Suppressor macrophage treated with lipopolysaccharide for 4 hours (primary cell): ENCODE measurements at regions not wholly inside any gene's neighbourhood (a gene's known extent, or its start where the extent isn't known, plus 50 kb on each side); places are given as distances from the start of the nearest gene placed in this dataset.

Experiments
- DNase-seq: peaks from one replicate; pipeline ENCODE4 v3.0.0-alpha.2; 2020

- DNase-seq, result no peak
Measured at GRCh38 chr17:13996748-13997147, 72.6 kb upstream of the COX10 start.

GRCh38 chr17:14004927-14005620 is 64.2 kb upstream of the COX10 start:
- DNase-seq, result peak; percentile 66

GRCh38 chr17:14006249-14006942 is 62.9 kb upstream of the COX10 start:
- DNase-seq, result no peak

- DNase-seq, result no peak
Measured at GRCh38 chr17:14007951-14008350, 61.4 kb upstream of the COX10 start.

GRCh38 chr17:14011036-14011692 is 58.1 kb upstream of the COX10 start:
- DNase-seq, result no peak

GRCh38 chr17:14011740-14012405 is 57.4 kb upstream of the COX10 start:
- no peak for DNase-seq

- DNase-seq, result no peak
Measured at GRCh38 chr17:14014657-14015056, 54.6 kb upstream of the COX10 start.

GRCh38 chr17:14015271-14015670 is 54.0 kb upstream of the COX10 start:
- no peak for DNase-seq

- no peak for DNase-seq
Measured at GRCh38 chr17:14016858-14017257, 52.4 kb upstream of the COX10 start.

GRCh38 chr17:14019186-14019956 is 49.9 kb upstream of the COX10 start:
- DNase-seq, result peak; percentile 32
